Astrocyte of the spinal cord (primary cell): ENCODE measurements at regions not wholly inside any gene's neighbourhood (a gene's known extent, or its start where the extent isn't known, plus 50 kb on each side); places are given as distances from the start of the nearest gene placed in this dataset.

Experiments used
- DNase-seq: peaks from one replicate; pipeline ENCODE4 v3.0.0; 2011; ENCODE audit warnings: low read depth, low spot score
- H3K4me3 ChIP-seq: 2 replicates; pipeline ENCODE4 v1.5.1; 2011; ENCODE audit warnings: low read depth, mild to moderate bottlenecking, low read length, moderate library complexity
- CTCF ChIP-seq: IDR thresholded peaks from 2 replicates; pipeline ENCODE4 v1.5.1; 2012; ENCODE audit warnings: low read depth, mild to moderate bottlenecking, low read length, inconsistent platforms
- in situ Hi-C: cut with HindIII; loops from 2 replicates; pipeline ENCODE4 v1.10.0; 2017; ENCODE audit warnings: low sequenced_read_pairs

DNA sequence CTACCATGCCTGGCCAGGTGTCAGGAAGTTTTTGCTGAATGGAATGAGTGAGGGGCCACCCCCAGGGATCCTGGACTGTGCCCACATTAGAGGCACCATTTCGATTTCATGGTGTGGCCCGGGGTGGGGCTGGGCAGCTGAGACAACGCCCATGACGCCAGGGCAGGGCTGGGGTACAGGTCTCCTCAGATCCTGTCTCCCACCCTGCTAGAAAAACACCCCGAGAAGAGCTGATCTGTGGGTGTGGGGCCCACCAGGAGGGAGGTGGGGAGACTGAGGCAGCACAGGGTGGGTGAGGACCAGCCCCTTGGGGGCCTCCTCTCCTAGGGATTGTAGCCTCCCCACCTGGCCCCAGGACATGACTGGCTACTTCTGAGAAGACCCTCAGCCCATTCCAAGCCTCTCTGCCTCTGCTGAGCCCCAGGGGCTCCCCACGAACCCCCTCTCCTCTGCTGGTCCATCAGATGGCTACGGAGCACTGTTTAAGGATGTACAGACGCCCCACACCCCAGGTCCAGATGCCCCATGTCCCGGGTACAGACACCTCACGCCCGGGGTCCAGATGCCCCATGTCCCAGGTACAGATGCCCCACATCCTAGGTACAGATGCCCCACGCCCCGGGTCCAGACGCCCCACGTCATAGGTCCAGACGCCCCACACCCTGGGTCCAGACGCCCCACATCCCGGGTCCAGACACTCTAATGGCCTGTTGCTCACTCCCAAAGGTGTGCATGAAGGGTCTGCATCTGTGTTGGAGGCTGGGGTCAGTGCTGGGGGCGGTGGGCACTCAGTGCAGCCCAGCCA is 99.4 kb downstream of the MICALL2 start:
- DNase-seq = no peak
- H3K4me3 ChIP-seq = no peak overlapping the region
- in situ Hi-C loops = no loop called here
- no peak for TF ChIP-seq CTCF

- DNase-seq = no peak
- in situ Hi-C loops = no loop called here
- TF ChIP-seq CTCF = no peak
- no peak overlapping the region for H3K4me3 ChIP-seq
Observed at GRCh38 chr7:1360521-1360971, 98.7 kb downstream of the MICALL2 start.

DNA sequence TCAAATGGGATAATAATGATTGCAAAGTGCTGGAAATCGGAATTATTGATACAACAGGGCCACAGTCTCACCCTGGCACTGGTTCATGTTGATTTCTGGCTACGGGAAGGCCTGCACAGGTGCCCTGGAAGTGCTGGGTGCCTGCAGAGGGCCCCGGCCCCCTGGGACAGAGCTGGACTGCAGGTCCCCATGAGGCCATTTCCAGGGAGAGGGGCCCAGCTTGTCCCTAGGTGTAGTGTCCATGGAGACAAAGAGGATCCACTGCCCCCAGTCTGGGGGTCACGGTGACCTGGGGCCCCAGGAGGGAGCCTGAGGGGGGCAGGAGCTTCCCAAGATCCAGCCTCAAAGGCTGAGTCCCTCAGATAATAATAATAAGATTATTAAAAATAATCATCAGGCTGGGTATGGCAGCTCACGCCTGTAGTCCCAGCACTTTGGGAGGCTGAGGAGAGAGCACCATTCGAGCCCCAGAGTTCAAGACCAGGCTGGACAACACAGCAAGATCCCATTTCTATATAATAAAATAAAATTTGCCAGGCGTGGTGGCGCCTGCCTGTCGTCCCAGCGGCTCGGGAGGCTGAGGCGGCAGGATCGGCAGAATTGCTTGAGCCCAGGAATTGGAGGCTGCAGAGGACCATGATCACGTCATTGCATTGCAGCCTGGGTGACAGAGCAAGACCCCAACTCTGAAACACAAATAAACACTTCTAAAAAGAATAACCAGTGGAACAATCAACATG is 98.1 kb downstream of the MICALL2 start:
- no peak for DNase-seq
- in situ Hi-C loops = no loop called here
- H3K4me3 ChIP-seq = no peak overlapping the region
- no peak for TF ChIP-seq CTCF

GRCh38 chr7:1361756-1362125 is 97.5 kb downstream of the MICALL2 start:
- TF ChIP-seq CTCF = no peak
- in situ Hi-C loops = no loop called here

GRCh38 chr7:1362301-1362700 is 97.0 kb downstream of the MICALL2 start:
- in situ Hi-C loops = no loop called here
- no peak for DNase-seq
- TF ChIP-seq CTCF = no peak
- no peak overlapping the region for H3K4me3 ChIP-seq

More at GRCh38 chr7:1361756-1362125, 97.5 kb downstream of the MICALL2 start:
- H3K4me3 ChIP-seq = no peak overlapping the region
- DNase-seq = no peak

GRCh38 chr7:1364068-1364905 is 95.0 kb downstream of the MICALL2 start:
- H3K4me3 ChIP-seq = no peak overlapping the region
- in situ Hi-C loops = no loop called here
- no peak for DNase-seq
- TF ChIP-seq CTCF = no peak
